H9 (cell line): ENCODE measurements at regions not wholly inside any gene's neighbourhood (a gene's known extent, or its start where the extent isn't known, plus 50 kb on each side); places are given as distances from the start of the nearest gene placed in this dataset.

Experiments used
- DNase-seq: peaks from one replicate; pipeline ENCODE4 v3.0.0-alpha.2; 2017
- H2AFZ ChIP-seq: one replicate; pipeline ENCODE4 v1.6.1; 2013; ENCODE audit warnings: mild to moderate bottlenecking, low read length, control low read depth, moderate library complexity
- H2AK5ac ChIP-seq: 2 replicates; pipeline ENCODE4 v1.6.1; 2013; ENCODE audit warnings: low read length, control low read depth, mixed read lengths; ENCODE audit not compliant: insufficient read length
- H2BK120ac ChIP-seq: one replicate; pipeline ENCODE4 v1.6.1; 2013; ENCODE audit warnings: low read depth, mild to moderate bottlenecking, low read length, control low read depth, inconsistent platforms; ENCODE audit not compliant: poor library complexity, severe bottlenecking
- H2BK12ac ChIP-seq: 2 replicates; pipeline ENCODE4 v1.6.1; 2013; ENCODE audit warnings: low read length, control low read depth, mixed read lengths, low read depth; ENCODE audit not compliant: insufficient read length
- H2BK15ac ChIP-seq: 2 replicates; pipeline ENCODE4 v1.6.1; 2013; ENCODE audit warnings: low read depth, low read length, control low read depth
- H2BK20ac ChIP-seq: one replicate; pipeline ENCODE4 v1.6.1; 2013; ENCODE audit warnings: low read depth, mild to moderate bottlenecking, low read length, control low read depth, inconsistent platforms; ENCODE audit not compliant: poor library complexity, severe bottlenecking
- H2BK5ac ChIP-seq: 2 replicates; pipeline ENCODE4 v1.6.1; 2013; ENCODE audit warnings: low read length, control low read depth, mixed read lengths; ENCODE audit not compliant: insufficient read length
- H3K14ac ChIP-seq: 2 replicates; pipeline ENCODE4 v1.6.1; 2013; ENCODE audit warnings: low read length, control low read depth; ENCODE audit not compliant: insufficient read depth
- H3K18ac ChIP-seq: 2 replicates; pipeline ENCODE4 v1.6.1; 2013; ENCODE audit warnings: low read depth, mild to moderate bottlenecking, mixed read lengths, low read length, control low read depth; ENCODE audit not compliant: insufficient read length
- H3K23ac ChIP-seq: 2 replicates; pipeline ENCODE4 v1.6.1; 2013; ENCODE audit warnings: low read length, control low read depth, mixed read lengths, low read depth; ENCODE audit not compliant: insufficient read length
- H3K23me2 ChIP-seq: 2 replicates; pipeline ENCODE4 v1.6.1; 2013; ENCODE audit warnings: low read depth, mild to moderate bottlenecking, mixed read lengths, low read length, control low read depth; ENCODE audit not compliant: insufficient read length, poor library complexity, severe bottlenecking
- H3K27ac ChIP-seq: 2 replicates; pipeline ENCODE4 v1.5.1; 2013; ENCODE audit warnings: low read length, control low read depth, mixed read lengths, low read depth; ENCODE audit not compliant: insufficient read length
- H3K27me3 ChIP-seq: 2 replicates; pipeline ENCODE4 v1.6.1; 2013; ENCODE audit warnings: low read length, control low read depth, inconsistent platforms; ENCODE audit not compliant: insufficient read depth
- H3K4ac ChIP-seq: 2 replicates; pipeline ENCODE4 v1.6.1; 2013; ENCODE audit warnings: low read depth, mild to moderate bottlenecking, control low read depth, inconsistent platforms, low read length, moderate library complexity
- H3K4me1 ChIP-seq: 2 replicates; pipeline ENCODE4 v1.6.1; 2013; ENCODE audit warnings: low read length, control low read depth, inconsistent platforms; ENCODE audit not compliant: insufficient read depth
- H3K4me2 ChIP-seq: 2 replicates; pipeline ENCODE4 v1.6.1; 2013; ENCODE audit warnings: low read length, control low read depth, mixed read lengths; ENCODE audit not compliant: insufficient read length, insufficient read depth
- H3K56ac ChIP-seq: 2 replicates; pipeline ENCODE4 v1.6.1; 2013; ENCODE audit warnings: low read depth, mild to moderate bottlenecking, mixed read lengths, low read length, control low read depth; ENCODE audit not compliant: insufficient read length
- H3K79me1 ChIP-seq: 2 replicates; pipeline ENCODE4 v1.6.1; 2013; ENCODE audit warnings: low read depth, mild to moderate bottlenecking, moderate library complexity, low read length, control low read depth, inconsistent platforms; ENCODE audit not compliant: insufficient read depth, poor library complexity, severe bottlenecking
- H3K79me2 ChIP-seq: 2 replicates; pipeline ENCODE4 v1.6.1; 2013; ENCODE audit warnings: low read length, control low read depth, inconsistent platforms; ENCODE audit not compliant: insufficient read depth
- H3K9ac ChIP-seq: 2 replicates; pipeline ENCODE4 v1.6.1; 2013; ENCODE audit warnings: low read length, control low read depth, mixed read lengths; ENCODE audit not compliant: insufficient read length; ENCODE audit errors: extremely low read depth
- H3K9me3 ChIP-seq: one replicate; pipeline ENCODE4 v1.6.1; 2013; ENCODE audit warnings: low read depth, low read length, inconsistent platforms; ENCODE audit not compliant: control insufficient read depth
- H3T11ph ChIP-seq: one replicate; pipeline ENCODE4 v1.6.1; 2013; ENCODE audit warnings: mild to moderate bottlenecking, low read length, control low read depth, inconsistent platforms
- H4K20me1 ChIP-seq: one replicate; pipeline ENCODE4 v1.6.1; 2013; ENCODE audit not compliant: control insufficient read depth, insufficient read length, insufficient read depth
- H4K5ac ChIP-seq: 2 replicates; pipeline ENCODE4 v1.6.1; 2013; ENCODE audit warnings: low read depth, mild to moderate bottlenecking, mixed read lengths, low read length, control low read depth; ENCODE audit not compliant: insufficient read length
- H4K8ac ChIP-seq: replicated peaks from 2 replicates; pipeline ENCODE4 v1.6.1; 2013; ENCODE audit warnings: low read length, control low read depth, mixed read lengths, low read depth; ENCODE audit not compliant: insufficient read length
- H4K91ac ChIP-seq: 2 replicates; pipeline ENCODE4 v1.6.1; 2013; ENCODE audit warnings: low read depth, mild to moderate bottlenecking, moderate library complexity, mixed read lengths, low read length, control low read depth; ENCODE audit not compliant: insufficient read length
- H3K27ac Mint-ChIP-seq, 3 experiments: 2 replicates in 2 of 3; 3 replicates in 1 of 3; pipeline ENCODE4 v1.8.0; 2020 to 2021; ENCODE audit warnings: mixed read lengths in 3 of 3, mild to moderate bottlenecking in 1 of 3, moderate library complexity in 1 of 3
- H3K27me3 Mint-ChIP-seq: 2 replicates; pipeline ENCODE4 v1.8.0; 2021; ENCODE audit warnings: low read depth, mild to moderate bottlenecking, moderate library complexity, mixed read lengths
- H3K36me3 Mint-ChIP-seq, 3 experiments: 2 replicates in 2 of 3; 3 replicates in 1 of 3; pipeline ENCODE4 v1.8.0; 2020 to 2021; ENCODE audit warnings: low read depth in 3 of 3, mixed read lengths in 3 of 3; ENCODE audit not compliant: insufficient read depth in 1 of 3
- H3K4me1 Mint-ChIP-seq, 2 experiments: 2 replicates each; pipeline ENCODE4 v1.8.0; 2020; ENCODE audit warnings: mixed read lengths in 2 of 2
- H3K4me3 Mint-ChIP-seq, 2 experiments: 2 replicates in 1 of 2; 3 replicates in 1 of 2; pipeline ENCODE4 v1.8.0; 2020 to 2021; ENCODE audit warnings: mild to moderate bottlenecking in 2 of 2, mixed read lengths in 2 of 2, moderate library complexity in 1 of 2
- H3K9me3 Mint-ChIP-seq, 2 experiments: 2 replicates in 1 of 2; 3 replicates in 1 of 2; pipeline ENCODE4 v1.8.0; 2020; ENCODE audit warnings: mild to moderate bottlenecking in 2 of 2, mixed read lengths in 2 of 2, moderate library complexity in 1 of 2
- CTCF ChIP-seq: fragments of 200-600 bp; sonication (generic); conservative IDR thresholded peaks from 3 replicates; pipeline ENCODE4 v1.8.0; 2021; ENCODE audit warnings: antibody characterized with exemption, mild to moderate bottlenecking
- WGBS: extraction: QIAGEN DNeasy Blood & Tissue Kit; methylation state at CpG from one replicate; pipeline ENCODE4 v1.1.7; 2013; ENCODE audit warnings: missing lambda C conversion rate, low lambda C conversion rate, mixed read lengths; ENCODE audit not compliant: insufficient read length; ENCODE audit errors: extremely low coverage; 5-methylcytosine and 5-hydroxymethylcytosine counted together

GRCh38 chr22:47818496-47818895, 1056.0 kb downstream of the TBC1D22A start:
- no peak overlapping the region for H3K14ac ChIP-seq
- no peaks in the 10 kb centered on the region for H3K9me3 ChIP-seq
- H3K4me1 ChIP-seq: no peaks in the 10 kb centered on the region
- H3K4me3 Mint-ChIP-seq: no peak overlapping the region
- no peak overlapping the region for H2BK15ac ChIP-seq
- H3K9ac ChIP-seq: no peak overlapping the region
- no peak overlapping the region for H4K8ac ChIP-seq
- H2BK5ac ChIP-seq: no peak overlapping the region
- no peak overlapping the region for H3K27ac Mint-ChIP-seq
- H3K23me2 ChIP-seq: no peaks in the 10 kb centered on the region
- no peak overlapping the region for H4K5ac ChIP-seq
- H3K4ac ChIP-seq: no peak overlapping the region
- H3K56ac ChIP-seq: no peak overlapping the region
- 0 out of 4 replicates have a peak, but pooled peaks cover 0 to 3% of the 10 kb centered on the region in 2 experiments for H3K4me1 Mint-ChIP-seq
- H3K18ac ChIP-seq: no peak overlapping the region
- no peak overlapping the region for H3T11ph ChIP-seq
- no peak overlapping the region for H3K23ac ChIP-seq
- no peak overlapping the region for H2AFZ ChIP-seq
- H3K27me3 Mint-ChIP-seq: peaks cover 9% of the 10 kb centered on the region
- peaks cover 0 to 39% of the 10 kb centered on the region in 2 experiments; a peak in 3 of 5 replicates for H3K9me3 Mint-ChIP-seq
- TF ChIP-seq CTCF: no peak
- WGBS: no CpG with 5 or more reads among the region's 9 CpGs
- no peak overlapping the region for H2AK5ac ChIP-seq
- no peak overlapping the region for H4K91ac ChIP-seq
- no peaks in the 10 kb centered on the region for H3K79me1 ChIP-seq
- H3K36me3 Mint-ChIP-seq: peaks cover 0 to 4% (median 3%) of the 10 kb centered on the region in 3 experiments; a peak in 1 of 7 replicates
- H3K79me2 ChIP-seq: no peaks in the 10 kb centered on the region
- no peak overlapping the region for H3K4me2 ChIP-seq
- no peaks in the 10 kb centered on the region for H3K27me3 ChIP-seq
- no peak overlapping the region for H3K27ac ChIP-seq
- H2BK120ac ChIP-seq: no peak overlapping the region
- no peaks in the 10 kb centered on the region for H4K20me1 ChIP-seq
- DNase-seq: no peak
- no peak overlapping the region for H2BK12ac ChIP-seq
- H2BK20ac ChIP-seq: no peak overlapping the region
